ENCODE measurements at regions not wholly inside any gene's neighbourhood (a gene's known extent, or its start where the extent isn't known, plus 50 kb on each side); places are given as distances from the start of the nearest gene placed in this dataset.
A peak's percentile ranks its signal among the peaks of the same experiment; 100 is the strongest.

GRCh38 chr4:4625488-4625887 lies 83.6 kb upstream of the STX18 start:
- DNase-seq: no peak

GRCh38 chr4:4624276-4624897 lies 82.5 kb upstream of the STX18 start:
- no peak for DNase-seq

- DNase-seq: no peak
These were observed 78.0 kb upstream of the STX18 start for GRCh38 chr4:4619821-4620220.

- no peak for DNase-seq
These were observed 77.0 kb upstream of the STX18 start for GRCh38 chr4:4618847-4619246.

- no peak for DNase-seq
These were observed 73.3 kb upstream of the STX18 start for GRCh38 chr4:4614925-4615678.

GRCh38 chr4:4613641-4614286 lies 71.9 kb upstream of the STX18 start:
- no peak for DNase-seq

GRCh38 chr4:4613126-4613465 lies 71.2 kb upstream of the STX18 start:
- DNase-seq: no peak

GRCh38 chr4:4610672-4611071 lies 68.8 kb upstream of the STX18 start:
- DNase-seq: no peak

GRCh38 chr4:4609622-4610334 lies 67.9 kb upstream of the STX18 start:
- no peak for DNase-seq

GRCh38 chr4:4608214-4608537 lies 66.3 kb upstream of the STX18 start:
- DNase-seq: no peak

- no peak for DNase-seq
These were observed 65.7 kb upstream of the STX18 start for GRCh38 chr4:4607336-4608213.

GRCh38 chr4:4606321-4606720 lies 64.5 kb upstream of the STX18 start:
- DNase-seq: no peak

- no peak for DNase-seq
These were observed 64.0 kb upstream of the STX18 start for GRCh38 chr4:4605849-4606248.

- DNase-seq: no peak
These were observed 61.7 kb upstream of the STX18 start for GRCh38 chr4:4603592-4603991.

GRCh38 chr4:4603067-4603466 lies 61.2 kb upstream of the STX18 start:
- no peak for DNase-seq

- DNase-seq: no peak
These were observed 60.6 kb upstream of the STX18 start for GRCh38 chr4:4602468-4602867.

- DNase-seq: no peak
These were observed 60.0 kb upstream of the STX18 start for GRCh38 chr4:4601803-4602369.

GRCh38 chr4:4599481-4600275 lies 57.8 kb upstream of the STX18 start:
- DNase-seq: peak; percentile 85

GRCh38 chr4:4598851-4599411 lies 57.1 kb upstream of the STX18 start:
- no peak for DNase-seq

- DNase-seq: no peak
These were observed 54.9 kb upstream of the STX18 start for GRCh38 chr4:4596720-4597119.

- no peak for DNase-seq
These were observed 53.4 kb upstream of the STX18 start for GRCh38 chr4:4595252-4595651.
